GM23338 (cell line): ENCODE measurements at regions not wholly inside any gene's neighbourhood (a gene's known extent, or its start where the extent isn't known, plus 50 kb on each side); places are given as distances from the start of the nearest gene placed in this dataset.

Experiments used
- ATAC-seq: fragments of 200-7000 bp; cut with Tn5 transposase; 3 replicates; pipeline ENCODE4 v1.9.1; 2020
- DNase-seq: peaks from one replicate; pipeline ENCODE4 v3.0.0-alpha.2; 2015; ENCODE audit warnings: low spot score
- H2AFZ ChIP-seq: fragments of 200-600 bp; sonication (generic); 2 replicates; pipeline ENCODE4 v1.8.0; 2016; ENCODE audit warnings: antibody characterized with exemption, mild to moderate bottlenecking, moderate library complexity
- H3F3A ChIP-seq: fragments of 200-600 bp; sonication (generic); replicated peaks from 2 replicates; pipeline ENCODE4 v1.8.0; 2017; ENCODE audit warnings: antibody characterized with exemption, mixed run types, low read depth
- H3K27ac ChIP-seq: fragments of 200-600 bp; sonication (generic); 2 replicates; pipeline ENCODE4 v1.6.1; 2016; ENCODE audit warnings: low read depth
- H3K27me3 ChIP-seq: fragments of 200-600 bp; sonication (generic); 2 replicates; pipeline ENCODE4 v1.8.0; 2016; ENCODE audit warnings: mild to moderate bottlenecking, mixed run types, moderate library complexity; ENCODE audit not compliant: insufficient read depth
- H3K36me3 ChIP-seq: fragments of 200-600 bp; sonication (generic); 2 replicates; pipeline ENCODE4 v1.8.0; 2016; ENCODE audit warnings: mild to moderate bottlenecking; ENCODE audit not compliant: insufficient read depth
- H3K4me1 ChIP-seq: fragments of 200-600 bp; sonication (generic); 2 replicates; pipeline ENCODE4 v1.8.0; 2016; ENCODE audit warnings: mild to moderate bottlenecking, moderate library complexity; ENCODE audit not compliant: insufficient read depth
- H3K4me2 ChIP-seq: fragments of 200-600 bp; sonication (generic); 2 replicates; pipeline ENCODE4 v1.7.1; 2017; ENCODE audit warnings: mixed run types
- H3K4me3 ChIP-seq: fragments of 200-600 bp; sonication (generic); 2 replicates; pipeline ENCODE4 v1.6.1; 2016; ENCODE audit warnings: mixed run types
- H3K79me2 ChIP-seq: fragments of 200-600 bp; sonication (generic); replicated peaks from 2 replicates; pipeline ENCODE4 v1.8.0; 2017; ENCODE audit warnings: mild to moderate bottlenecking; ENCODE audit not compliant: insufficient read depth
- H3K9me2 ChIP-seq: fragments of 200-600 bp; sonication (generic); 2 replicates; pipeline ENCODE4 v1.8.0; 2017; ENCODE audit not compliant: insufficient read depth
- H4K20me1 ChIP-seq: fragments of 200-600 bp; sonication (generic); replicated peaks from 2 replicates; pipeline ENCODE4 v1.8.0; 2017; ENCODE audit warnings: mild to moderate bottlenecking; ENCODE audit not compliant: insufficient read depth
- H3K27ac Mint-ChIP-seq: 2 replicates; pipeline ENCODE4 v1.8.0; 2020; ENCODE audit warnings: inconsistent platforms, mild to moderate bottlenecking, moderate library complexity, mixed read lengths
- H3K27me3 Mint-ChIP-seq: 3 replicates; pipeline ENCODE4 v1.8.0; 2022; ENCODE audit warnings: low read depth, mild to moderate bottlenecking, moderate library complexity, mixed read lengths, inconsistent platforms; ENCODE audit not compliant: insufficient read depth, poor library complexity
- H3K36me3 Mint-ChIP-seq: 3 replicates; pipeline ENCODE4 v1.8.0; 2021; ENCODE audit warnings: low read depth, mild to moderate bottlenecking, inconsistent platforms, moderate library complexity, mixed read lengths
- H3K4me1 Mint-ChIP-seq: 3 replicates; pipeline ENCODE4 v1.8.0; 2020; ENCODE audit warnings: mild to moderate bottlenecking, inconsistent platforms, mixed read lengths
- H3K4me3 Mint-ChIP-seq: 3 replicates; pipeline ENCODE4 v1.8.0; 2021; ENCODE audit warnings: moderate library complexity, mild to moderate bottlenecking, inconsistent platforms, mixed read lengths
- H3K9me3 Mint-ChIP-seq: 3 replicates; pipeline ENCODE4 v1.8.0; 2020; ENCODE audit warnings: moderate library complexity, mild to moderate bottlenecking, inconsistent platforms, mixed read lengths
- CREB1 ChIP-seq: fragments of 250-450 bp; sonication (Bioruptor Pico); IDR thresholded peaks from 2 replicates; pipeline ENCODE4 v1.5.0; 2020; ENCODE audit warnings: low read depth, mild to moderate bottlenecking, moderate library complexity
- EZH2 ChIP-seq: fragments of 200-600 bp; sonication (generic); IDR thresholded peaks from one replicate; pipeline ENCODE4 v1.8.0; 2017; ENCODE audit warnings: antibody characterized with exemption, mild to moderate bottlenecking, low read depth; ENCODE audit not compliant: unreplicated experiment
- EZH2phosphoT487 ChIP-seq: fragments of 200-600 bp; sonication (generic); IDR thresholded peaks from one replicate; pipeline ENCODE4 v1.8.1; 2018; ENCODE audit warnings: antibody characterized with exemption; ENCODE audit not compliant: unreplicated experiment
- JUNB ChIP-seq: IDR thresholded peaks from one replicate; pipeline ENCODE4 v1.6.1; 2016; ENCODE audit warnings: antibody characterized with exemption; ENCODE audit not compliant: unreplicated experiment
- NANOG ChIP-seq: IDR thresholded peaks from 2 replicates; pipeline ENCODE4 v1.6.1; 2016; ENCODE audit warnings: antibody characterized with exemption, borderline replicate concordance
- POLR2AphosphoS5 ChIP-seq: IDR thresholded peaks from 2 replicates; pipeline ENCODE4 v1.6.1; 2016; ENCODE audit warnings: antibody characterized with exemption, low read depth
- STAT1 ChIP-seq: IDR thresholded peaks from one replicate; pipeline ENCODE4 v1.6.1; 2016; ENCODE audit warnings: antibody characterized with exemption; ENCODE audit not compliant: unreplicated experiment
- ZNF114 ChIP-seq: fragments of 250-450 bp; sonication (Bioruptor Pico); IDR thresholded peaks from 2 replicates; pipeline ENCODE4 v1.5.0; 2020; ENCODE audit warnings: mild to moderate bottlenecking, moderate library complexity
- TF ChIP-seq, protein P1 (sequence below): IDR thresholded peaks from 2 replicates; pipeline ENCODE4 v1.6.1; 2016; ENCODE audit warnings: antibody characterized with exemption
- TF ChIP-seq, protein P2 (sequence below), 2 experiments: fragments of 200-600 bp in 1 of 2; sonication (generic) in 1 of 2; conservative IDR thresholded peaks; 2 replicates each; pipeline versions ENCODE4 v1.5.1 to v1.6.1; 2016 to 2017; ENCODE audit warnings: antibody characterized with exemption in 2 of 2, low read depth in 2 of 2, mild to moderate bottlenecking in 2 of 2, moderate library complexity in 1 of 2
- TF ChIP-seq, protein P3 (sequence below): fragments of 250-450 bp; sonication (Bioruptor Pico); IDR thresholded peaks from 2 replicates; pipeline ENCODE4 v1.5.0; 2020; ENCODE audit warnings: mild to moderate bottlenecking, moderate library complexity
- TF ChIP-seq, protein P4 (sequence below): IDR thresholded peaks from one replicate; pipeline ENCODE4 v1.6.1; 2018; ENCODE audit warnings: antibody characterized with exemption; ENCODE audit not compliant: unreplicated experiment

DNA sequence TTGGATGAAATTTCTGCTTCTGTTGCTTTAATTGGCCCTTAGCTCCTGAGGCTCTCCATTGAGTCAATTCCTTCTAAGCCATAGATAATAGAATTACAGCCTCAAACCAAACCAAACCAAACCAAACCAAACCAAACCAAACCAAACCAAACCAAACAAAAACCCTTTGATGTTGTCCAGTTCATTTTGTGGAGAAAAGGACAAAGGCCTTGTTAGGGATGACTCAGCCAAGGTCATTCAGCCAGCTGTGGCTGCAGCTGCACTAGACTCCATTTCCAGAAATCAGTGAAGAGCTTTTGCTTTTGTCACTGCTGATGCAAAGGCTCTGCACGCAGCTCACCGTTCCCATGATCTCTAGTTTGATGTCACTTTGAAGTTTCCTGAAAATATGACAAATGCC lies 82.2 kb upstream of the RMST start (continued):
- no peak for TF ChIP-seq STAT1
- TF ChIP-seq, protein P1, sequence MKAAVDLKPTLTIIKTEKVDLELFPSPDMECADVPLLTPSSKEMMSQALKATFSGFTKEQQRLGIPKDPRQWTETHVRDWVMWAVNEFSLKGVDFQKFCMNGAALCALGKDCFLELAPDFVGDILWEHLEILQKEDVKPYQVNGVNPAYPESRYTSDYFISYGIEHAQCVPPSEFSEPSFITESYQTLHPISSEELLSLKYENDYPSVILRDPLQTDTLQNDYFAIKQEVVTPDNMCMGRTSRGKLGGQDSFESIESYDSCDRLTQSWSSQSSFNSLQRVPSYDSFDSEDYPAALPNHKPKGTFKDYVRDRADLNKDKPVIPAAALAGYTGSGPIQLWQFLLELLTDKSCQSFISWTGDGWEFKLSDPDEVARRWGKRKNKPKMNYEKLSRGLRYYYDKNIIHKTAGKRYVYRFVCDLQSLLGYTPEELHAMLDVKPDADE = no peak

DNA sequence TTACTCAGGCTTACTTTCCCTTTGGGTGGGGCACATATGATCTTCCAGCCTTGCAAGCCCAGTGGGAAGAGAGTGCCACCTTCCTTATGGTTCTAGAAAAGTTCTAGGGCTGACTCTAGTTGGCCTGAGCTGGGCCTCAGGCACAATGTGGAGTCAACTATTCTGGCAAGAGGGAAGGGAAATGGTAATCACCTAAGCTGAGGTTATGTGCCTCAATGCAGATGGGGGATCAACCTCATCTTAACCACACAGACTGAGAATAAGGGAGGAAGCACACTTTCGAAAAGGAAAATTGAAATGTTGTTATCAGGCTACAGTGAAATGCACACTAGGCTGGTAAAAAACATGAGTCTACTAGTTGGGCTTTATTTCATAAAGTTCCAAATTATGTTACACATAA lies 77.5 kb upstream of the RMST start:
- ATAC-seq (no peak), DNase-seq (no peak)
- Mint-ChIP-seq H3K9me3 (peaks cover 2% of the 10 kb centered on the region; the same call in 2 of the 3 replicates), H3K27ac (no peak overlapping the region), H3K4me3 (no peak overlapping the region), H3K27me3 (peaks cover 3% of the 10 kb centered on the region), H3K36me3 (no peaks in the 10 kb centered on the region), H3K4me1 (no peaks in the 10 kb centered on the region)
- no peaks in the 10 kb centered on the region for H3K27me3 ChIP-seq
- no peaks in the 10 kb centered on the region for H3K9me2 ChIP-seq
- no peaks in the 10 kb centered on the region for H3F3A ChIP-seq
- no peaks in the 10 kb centered on the region for H3K36me3 ChIP-seq
- H3K79me2 ChIP-seq = no peaks in the 10 kb centered on the region
- H4K20me1 ChIP-seq = no peaks in the 10 kb centered on the region
- H3K4me3 ChIP-seq = no peak overlapping the region
- H3K4me2 ChIP-seq = no peak overlapping the region
- no peaks in the 10 kb centered on the region for H3K4me1 ChIP-seq
- no peak overlapping the region for H3K27ac ChIP-seq
- no peak overlapping the region for H2AFZ ChIP-seq
- no peak for TF ChIP-seq EZH2phosphoT487
- TF ChIP-seq POLR2AphosphoS5 = no peak
- TF ChIP-seq, protein P2, sequence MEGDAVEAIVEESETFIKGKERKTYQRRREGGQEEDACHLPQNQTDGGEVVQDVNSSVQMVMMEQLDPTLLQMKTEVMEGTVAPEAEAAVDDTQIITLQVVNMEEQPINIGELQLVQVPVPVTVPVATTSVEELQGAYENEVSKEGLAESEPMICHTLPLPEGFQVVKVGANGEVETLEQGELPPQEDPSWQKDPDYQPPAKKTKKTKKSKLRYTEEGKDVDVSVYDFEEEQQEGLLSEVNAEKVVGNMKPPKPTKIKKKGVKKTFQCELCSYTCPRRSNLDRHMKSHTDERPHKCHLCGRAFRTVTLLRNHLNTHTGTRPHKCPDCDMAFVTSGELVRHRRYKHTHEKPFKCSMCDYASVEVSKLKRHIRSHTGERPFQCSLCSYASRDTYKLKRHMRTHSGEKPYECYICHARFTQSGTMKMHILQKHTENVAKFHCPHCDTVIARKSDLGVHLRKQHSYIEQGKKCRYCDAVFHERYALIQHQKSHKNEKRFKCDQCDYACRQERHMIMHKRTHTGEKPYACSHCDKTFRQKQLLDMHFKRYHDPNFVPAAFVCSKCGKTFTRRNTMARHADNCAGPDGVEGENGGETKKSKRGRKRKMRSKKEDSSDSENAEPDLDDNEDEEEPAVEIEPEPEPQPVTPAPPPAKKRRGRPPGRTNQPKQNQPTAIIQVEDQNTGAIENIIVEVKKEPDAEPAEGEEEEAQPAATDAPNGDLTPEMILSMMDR (conservative IDR thresholded peaks at IDR 0.05; ENCODE audit: low read depth in 2 of 2) = no peak
- TF ChIP-seq, protein P3, sequence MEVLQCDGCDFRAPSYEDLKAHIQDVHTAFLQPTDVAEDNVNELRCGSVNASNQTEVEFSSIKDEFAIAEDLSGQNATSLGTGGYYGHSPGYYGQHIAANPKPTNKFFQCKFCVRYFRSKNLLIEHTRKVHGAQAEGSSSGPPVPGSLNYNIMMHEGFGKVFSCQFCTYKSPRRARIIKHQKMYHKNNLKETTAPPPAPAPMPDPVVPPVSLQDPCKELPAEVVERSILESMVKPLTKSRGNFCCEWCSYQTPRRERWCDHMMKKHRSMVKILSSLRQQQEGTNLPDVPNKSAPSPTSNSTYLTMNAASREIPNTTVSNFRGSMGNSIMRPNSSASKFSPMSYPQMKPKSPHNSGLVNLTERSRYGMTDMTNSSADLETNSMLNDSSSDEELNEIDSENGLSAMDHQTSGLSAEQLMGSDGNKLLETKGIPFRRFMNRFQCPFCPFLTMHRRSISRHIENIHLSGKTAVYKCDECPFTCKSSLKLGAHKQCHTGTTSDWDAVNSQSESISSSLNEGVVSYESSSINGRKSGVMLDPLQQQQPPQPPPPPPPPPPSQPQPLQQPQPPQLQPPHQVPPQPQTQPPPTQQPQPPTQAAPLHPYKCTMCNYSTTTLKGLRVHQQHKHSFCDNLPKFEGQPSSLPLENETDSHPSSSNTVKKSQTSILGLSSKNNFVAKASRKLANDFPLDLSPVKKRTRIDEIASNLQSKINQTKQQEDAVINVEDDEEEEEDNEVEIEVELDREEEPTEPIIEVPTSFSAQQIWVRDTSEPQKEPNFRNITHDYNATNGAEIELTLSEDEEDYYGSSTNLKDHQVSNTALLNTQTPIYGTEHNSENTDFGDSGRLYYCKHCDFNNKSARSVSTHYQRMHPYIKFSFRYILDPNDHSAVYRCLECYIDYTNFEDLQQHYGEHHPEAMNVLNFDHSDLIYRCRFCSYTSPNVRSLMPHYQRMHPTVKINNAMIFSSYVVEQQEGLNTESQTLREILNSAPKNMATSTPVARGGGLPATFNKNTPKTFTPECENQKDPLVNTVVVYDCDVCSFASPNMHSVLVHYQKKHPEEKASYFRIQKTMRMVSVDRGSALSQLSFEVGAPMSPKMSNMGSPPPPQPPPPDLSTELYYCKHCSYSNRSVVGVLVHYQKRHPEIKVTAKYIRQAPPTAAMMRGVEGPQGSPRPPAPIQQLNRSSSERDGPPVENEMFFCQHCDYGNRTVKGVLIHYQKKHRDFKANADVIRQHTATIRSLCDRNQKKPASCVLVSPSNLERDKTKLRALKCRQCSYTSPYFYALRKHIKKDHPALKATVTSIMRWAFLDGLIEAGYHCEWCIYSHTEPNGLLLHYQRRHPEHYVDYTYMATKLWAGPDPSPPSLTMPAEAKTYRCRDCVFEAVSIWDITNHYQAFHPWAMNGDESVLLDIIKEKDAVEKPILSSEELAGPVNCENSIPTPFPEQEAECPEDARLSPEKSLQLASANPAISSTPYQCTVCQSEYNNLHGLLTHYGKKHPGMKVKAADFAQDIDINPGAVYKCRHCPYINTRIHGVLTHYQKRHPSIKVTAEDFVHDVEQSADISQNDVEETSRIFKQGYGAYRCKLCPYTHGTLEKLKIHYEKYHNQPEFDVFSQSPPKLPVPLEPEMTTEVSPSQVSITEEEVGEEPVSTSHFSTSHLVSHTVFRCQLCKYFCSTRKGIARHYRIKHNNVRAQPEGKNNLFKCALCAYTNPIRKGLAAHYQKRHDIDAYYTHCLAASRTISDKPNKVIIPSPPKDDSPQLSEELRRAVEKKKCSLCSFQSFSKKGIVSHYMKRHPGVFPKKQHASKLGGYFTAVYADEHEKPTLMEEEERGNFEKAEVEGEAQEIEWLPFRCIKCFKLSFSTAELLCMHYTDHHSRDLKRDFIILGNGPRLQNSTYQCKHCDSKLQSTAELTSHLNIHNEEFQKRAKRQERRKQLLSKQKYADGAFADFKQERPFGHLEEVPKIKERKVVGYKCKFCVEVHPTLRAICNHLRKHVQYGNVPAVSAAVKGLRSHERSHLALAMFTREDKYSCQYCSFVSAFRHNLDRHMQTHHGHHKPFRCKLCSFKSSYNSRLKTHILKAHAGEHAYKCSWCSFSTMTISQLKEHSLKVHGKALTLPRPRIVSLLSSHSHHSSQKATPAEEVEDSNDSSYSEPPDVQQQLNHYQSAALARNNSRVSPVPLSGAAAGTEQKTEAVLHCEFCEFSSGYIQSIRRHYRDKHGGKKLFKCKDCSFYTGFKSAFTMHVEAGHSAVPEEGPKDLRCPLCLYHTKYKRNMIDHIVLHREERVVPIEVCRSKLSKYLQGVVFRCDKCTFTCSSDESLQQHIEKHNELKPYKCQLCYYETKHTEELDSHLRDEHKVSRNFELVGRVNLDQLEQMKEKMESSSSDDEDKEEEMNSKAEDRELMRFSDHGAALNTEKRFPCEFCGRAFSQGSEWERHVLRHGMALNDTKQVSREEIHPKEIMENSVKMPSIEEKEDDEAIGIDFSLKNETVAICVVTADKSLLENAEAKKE (CRISPR knock-in tag) = no peak
- no peak for TF ChIP-seq EZH2
- TF ChIP-seq, protein P4, sequence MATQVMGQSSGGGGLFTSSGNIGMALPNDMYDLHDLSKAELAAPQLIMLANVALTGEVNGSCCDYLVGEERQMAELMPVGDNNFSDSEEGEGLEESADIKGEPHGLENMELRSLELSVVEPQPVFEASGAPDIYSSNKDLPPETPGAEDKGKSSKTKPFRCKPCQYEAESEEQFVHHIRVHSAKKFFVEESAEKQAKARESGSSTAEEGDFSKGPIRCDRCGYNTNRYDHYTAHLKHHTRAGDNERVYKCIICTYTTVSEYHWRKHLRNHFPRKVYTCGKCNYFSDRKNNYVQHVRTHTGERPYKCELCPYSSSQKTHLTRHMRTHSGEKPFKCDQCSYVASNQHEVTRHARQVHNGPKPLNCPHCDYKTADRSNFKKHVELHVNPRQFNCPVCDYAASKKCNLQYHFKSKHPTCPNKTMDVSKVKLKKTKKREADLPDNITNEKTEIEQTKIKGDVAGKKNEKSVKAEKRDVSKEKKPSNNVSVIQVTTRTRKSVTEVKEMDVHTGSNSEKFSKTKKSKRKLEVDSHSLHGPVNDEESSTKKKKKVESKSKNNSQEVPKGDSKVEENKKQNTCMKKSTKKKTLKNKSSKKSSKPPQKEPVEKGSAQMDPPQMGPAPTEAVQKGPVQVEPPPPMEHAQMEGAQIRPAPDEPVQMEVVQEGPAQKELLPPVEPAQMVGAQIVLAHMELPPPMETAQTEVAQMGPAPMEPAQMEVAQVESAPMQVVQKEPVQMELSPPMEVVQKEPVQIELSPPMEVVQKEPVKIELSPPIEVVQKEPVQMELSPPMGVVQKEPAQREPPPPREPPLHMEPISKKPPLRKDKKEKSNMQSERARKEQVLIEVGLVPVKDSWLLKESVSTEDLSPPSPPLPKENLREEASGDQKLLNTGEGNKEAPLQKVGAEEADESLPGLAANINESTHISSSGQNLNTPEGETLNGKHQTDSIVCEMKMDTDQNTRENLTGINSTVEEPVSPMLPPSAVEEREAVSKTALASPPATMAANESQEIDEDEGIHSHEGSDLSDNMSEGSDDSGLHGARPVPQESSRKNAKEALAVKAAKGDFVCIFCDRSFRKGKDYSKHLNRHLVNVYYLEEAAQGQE = no peak
- TF ChIP-seq ZNF114 (CRISPR knock-in tag) = no peak
- TF ChIP-seq CREB1 (CRISPR knock-in tag) = no peak
- no peak for TF ChIP-seq STAT1
- TF ChIP-seq, protein P1 = no peak
- TF ChIP-seq JUNB = no peak
- no peak for TF ChIP-seq NANOG
